ENCODE measurements at regions not wholly inside any gene's neighbourhood (a gene's known extent, or its start where the extent isn't known, plus 50 kb on each side); places are given as distances from the start of the nearest gene placed in this dataset.

GRCh38 chr9:3692606-3693005, 166.8 kb upstream of the RFX3 start:
- TF ChIP-seq, protein P1, sequence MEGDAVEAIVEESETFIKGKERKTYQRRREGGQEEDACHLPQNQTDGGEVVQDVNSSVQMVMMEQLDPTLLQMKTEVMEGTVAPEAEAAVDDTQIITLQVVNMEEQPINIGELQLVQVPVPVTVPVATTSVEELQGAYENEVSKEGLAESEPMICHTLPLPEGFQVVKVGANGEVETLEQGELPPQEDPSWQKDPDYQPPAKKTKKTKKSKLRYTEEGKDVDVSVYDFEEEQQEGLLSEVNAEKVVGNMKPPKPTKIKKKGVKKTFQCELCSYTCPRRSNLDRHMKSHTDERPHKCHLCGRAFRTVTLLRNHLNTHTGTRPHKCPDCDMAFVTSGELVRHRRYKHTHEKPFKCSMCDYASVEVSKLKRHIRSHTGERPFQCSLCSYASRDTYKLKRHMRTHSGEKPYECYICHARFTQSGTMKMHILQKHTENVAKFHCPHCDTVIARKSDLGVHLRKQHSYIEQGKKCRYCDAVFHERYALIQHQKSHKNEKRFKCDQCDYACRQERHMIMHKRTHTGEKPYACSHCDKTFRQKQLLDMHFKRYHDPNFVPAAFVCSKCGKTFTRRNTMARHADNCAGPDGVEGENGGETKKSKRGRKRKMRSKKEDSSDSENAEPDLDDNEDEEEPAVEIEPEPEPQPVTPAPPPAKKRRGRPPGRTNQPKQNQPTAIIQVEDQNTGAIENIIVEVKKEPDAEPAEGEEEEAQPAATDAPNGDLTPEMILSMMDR (IDR thresholded peaks at IDR 0.05) = no peak
- TF ChIP-seq POLR2A (IDR thresholded peaks at IDR 0.05) = no peak
